HG03139 (cell line): ENCODE measurements at regions not wholly inside any gene's neighbourhood (a gene's known extent, or its start where the extent isn't known, plus 50 kb on each side); places are given as distances from the start of the nearest gene placed in this dataset.
"Not testable (repeated sequence)": the region's sequence is repeated elsewhere in the genome, so short reads cannot be mapped to it uniquely, and the experiment has no call there.

Experiments
- ATAC-seq: cut with Tn5 transposase; IDR thresholded peaks from one replicate; pipeline ENCODE4 v1.9.1; 2021; ENCODE audit not compliant: unreplicated experiment

DNA sequence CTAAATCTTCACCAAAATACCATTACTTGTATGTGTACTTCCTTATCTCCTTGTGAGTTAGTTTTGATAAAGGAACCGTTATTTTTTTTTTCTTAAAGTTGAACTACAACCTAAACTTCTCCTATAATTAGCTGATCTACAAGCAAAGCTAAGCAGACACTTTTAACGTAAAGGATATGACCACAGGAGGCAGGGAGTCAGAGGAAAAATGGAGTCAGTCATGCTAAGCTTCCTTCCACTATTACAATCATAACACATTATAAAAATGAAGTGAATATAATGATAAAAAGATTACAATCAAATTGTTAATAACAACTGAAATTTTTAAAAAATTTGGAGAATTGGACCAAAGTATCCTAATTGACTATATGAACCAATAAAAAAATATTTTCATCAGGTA lies 892.6 kb downstream of the KCNT2 start:
- no peak for ATAC-seq

DNA sequence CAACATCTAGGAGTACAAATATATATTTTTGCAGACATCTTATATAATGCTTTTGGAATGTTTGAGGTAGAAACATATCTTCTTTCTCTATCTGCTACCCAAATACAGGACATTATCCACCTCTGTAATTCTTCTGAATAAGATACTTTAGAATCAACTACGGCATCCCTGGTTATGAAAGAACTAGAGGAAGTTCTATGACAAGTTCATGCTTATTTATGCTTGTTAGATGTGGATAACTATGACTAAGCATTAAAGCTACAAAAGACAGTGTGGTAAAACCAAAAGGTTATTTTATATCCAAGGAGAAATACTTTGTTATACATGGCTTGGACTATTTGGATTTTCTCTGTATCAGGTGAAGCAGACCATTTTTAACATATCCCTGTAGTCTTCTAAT lies 894.0 kb downstream of the KCNT2 start:
- no peak for ATAC-seq

DNA sequence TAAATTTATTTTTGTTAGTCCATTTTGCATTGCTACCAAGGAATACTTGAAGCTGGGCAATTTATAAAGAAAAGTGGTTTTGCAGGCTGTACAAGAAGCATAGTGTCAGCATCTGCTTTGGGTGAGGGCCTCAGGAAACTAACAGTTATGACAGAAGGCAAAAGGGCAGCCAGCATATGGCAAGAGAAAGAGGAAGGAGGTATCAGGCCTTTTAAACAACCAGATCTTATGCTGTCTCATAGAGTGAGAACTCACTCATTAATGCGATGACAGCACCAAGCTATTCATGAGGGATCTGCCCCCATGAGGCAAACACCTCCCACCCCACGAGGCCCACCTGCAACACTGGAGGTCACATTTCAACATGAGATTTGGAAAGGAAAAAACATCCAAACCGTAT lies 898.4 kb downstream of the KCNT2 start:
- no peak for ATAC-seq

DNA sequence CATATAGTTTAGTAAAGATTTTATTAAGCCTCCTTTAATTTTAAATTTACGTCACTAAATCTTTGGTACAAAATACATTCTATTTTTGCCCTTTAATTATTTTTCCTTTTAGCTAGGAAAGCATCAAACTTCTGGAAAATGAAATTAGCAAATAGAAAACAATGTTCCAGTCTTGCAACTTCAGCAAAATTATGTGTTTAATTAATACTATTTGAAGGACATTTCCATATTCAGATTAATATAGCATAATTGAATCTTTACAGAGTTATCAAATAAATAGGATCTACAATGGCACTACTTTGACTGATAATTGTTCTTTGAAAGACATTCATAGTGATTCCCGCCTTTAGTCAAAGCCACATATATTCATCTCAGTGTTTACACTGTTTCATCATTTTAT lies 904.2 kb downstream of the KCNT2 start:
- ATAC-seq, result no peak

DNA sequence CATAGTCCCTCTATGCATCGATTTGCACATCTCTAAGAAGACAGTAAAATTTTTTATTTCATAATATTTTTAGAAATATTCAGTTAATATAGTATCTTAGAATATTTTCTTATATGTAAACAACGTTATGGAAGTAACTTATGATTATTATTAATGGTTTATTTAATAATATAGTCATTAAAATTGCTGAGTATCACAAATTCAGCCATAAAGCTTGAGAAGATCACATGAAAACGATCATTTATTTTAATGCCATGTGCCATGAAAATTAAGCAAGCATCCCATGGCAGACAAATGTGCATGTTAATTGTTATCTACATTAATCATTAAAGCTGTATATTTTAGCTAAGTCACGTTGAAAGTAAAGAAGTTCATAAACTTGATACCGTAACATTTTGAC lies 907.1 kb downstream of the KCNT2 start:
- ATAC-seq, result no peak

DNA sequence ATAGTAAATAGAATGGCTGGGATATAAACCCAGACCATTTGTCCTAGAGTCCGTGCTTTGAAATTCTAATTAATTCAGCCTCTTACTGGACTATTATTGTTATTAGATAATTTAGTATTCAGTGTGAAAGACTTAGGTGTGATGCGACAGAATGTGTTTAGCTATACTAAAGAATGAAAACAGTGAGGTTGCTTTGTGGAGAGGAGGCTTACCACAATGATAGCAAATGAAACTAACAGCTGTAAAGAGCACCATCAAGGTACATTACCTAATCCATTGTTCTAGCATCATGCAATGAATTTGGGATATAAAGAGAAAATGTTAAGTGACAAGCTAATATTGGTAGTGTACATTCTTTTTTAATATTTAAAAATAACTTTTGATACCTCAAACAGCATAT lies 911.1 kb downstream of the KCNT2 start:
- ATAC-seq, result peak; percentile 90

DNA sequence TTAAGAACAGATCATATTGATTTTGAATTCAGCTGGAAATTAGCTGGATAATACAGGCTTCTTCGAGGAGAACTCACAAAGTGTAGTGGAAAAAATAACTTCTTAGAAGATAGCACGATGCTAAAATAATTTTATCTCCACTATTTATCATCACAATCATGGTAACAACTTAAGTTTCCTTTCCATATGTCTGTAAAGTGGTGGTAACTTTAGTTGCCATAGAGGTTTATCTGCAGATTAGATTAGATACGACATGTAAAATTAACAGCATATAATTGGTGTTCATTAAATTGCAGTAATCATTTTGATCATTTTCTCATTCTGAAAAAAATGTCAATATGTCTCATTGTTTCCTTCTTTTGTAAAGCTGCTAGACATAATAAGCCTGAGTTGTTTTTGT lies 921.5 kb downstream of the KCNT2 start:
- ATAC-seq, result no peak

DNA sequence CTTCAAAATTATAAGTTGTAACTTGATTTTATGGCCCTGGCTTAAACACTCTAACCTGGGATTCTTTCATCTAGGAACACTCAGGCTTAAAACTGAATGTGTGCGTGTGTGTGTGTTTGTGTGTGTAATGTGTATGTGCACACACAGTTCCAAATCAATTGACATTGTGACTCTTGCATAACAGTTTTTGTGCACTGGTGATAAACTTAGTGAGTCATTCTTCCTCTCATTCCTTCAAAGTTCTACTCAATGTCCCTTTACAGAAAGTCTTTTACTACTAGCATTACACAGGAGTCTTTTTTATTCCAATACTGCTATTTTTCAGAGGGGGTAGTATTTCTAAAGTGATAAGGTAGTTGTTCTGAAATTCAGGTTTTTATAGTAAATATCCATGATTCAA lies 943.6 kb downstream of the KCNT2 start:
- ATAC-seq, result no peak

DNA sequence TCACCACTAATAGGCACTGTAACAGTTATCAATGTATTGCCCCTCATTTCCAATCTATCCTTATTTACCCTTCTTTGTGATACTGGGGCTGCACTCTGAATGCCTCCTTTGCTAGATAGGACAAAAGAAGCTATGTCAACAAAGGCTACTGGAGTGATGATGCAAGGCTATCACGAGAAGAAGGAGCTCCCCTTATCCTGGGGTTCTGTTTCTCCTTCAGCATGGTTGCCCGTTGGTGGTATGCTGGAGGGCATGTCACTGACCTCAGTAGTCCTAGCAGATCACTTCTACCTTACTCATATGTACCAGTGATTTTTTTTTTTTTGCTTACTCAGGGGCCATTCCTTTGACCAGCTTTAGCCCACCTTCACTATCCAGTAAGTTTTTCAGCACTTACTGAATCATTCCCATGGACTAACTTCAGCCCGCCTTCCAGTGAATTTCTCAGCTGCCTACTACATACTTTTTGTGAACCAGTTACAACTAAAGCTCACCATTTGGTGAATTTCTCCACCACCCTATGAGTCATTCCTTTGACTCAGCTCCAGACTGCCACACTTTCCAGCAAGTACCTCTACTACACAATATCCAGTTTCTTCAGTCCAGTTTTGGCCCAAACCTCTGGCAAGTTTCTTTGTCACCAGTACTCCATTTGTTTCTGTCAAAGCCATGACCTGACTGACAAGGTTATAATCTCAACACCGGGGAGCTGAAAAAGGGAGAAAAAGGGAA lies 944.5 kb downstream of the KCNT2 start:
- ATAC-seq, result no peak

DNA sequence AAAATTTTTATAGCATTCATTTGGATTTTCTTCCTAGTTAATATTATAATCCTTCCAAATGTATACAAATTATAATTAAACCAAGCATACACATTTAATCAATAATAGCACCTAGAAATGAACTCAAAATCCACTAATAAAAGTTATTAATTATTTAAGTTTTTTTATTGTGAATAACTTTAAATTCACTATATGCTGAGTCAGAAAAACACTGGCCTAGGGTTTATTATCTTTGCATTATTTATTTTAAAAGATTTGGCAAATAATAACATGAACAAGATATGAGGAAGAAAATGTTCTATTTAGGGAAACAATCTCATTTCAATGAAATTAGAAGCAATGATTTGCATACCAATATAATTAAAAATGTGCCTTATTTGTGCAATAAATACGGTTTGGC lies 951.5 kb downstream of the KCNT2 start:
- no peak for ATAC-seq

DNA sequence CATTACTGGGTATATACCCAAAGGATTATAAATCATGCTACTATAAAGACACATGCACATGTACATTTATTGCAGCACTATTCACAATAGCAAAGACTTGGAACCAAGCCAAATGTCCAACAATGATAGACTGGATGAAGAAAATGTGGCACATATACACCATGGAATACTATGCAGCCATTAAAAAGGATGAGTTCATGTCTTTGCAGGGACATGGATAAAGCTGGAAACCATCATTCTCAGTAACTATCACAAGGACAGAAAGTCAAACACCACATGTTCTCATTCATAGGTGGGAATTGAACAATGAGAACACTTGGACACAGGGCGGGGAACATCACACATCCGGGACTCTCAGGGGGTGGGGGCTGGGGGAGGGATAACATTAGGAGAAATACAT lies 959.4 kb downstream of the KCNT2 start:
- not testable (repeated sequence) for ATAC-seq

DNA sequence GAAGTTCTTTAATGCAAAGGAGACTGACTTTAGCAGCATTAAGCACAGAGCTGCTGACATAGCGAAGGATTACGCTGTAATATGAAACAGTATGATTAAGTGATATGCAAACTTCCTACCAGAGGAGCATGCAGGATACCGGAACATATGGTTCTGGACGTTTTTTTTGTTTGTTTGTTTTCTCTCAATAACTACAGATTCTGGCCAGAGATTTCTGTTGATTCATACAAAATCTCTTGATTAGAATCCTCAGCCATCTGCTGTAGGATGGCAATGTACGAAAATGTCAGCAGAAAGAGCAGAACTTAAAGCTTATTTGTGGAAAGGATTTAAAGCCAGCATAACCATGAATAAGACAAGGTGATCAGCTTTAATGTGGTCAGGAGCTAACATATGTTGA lies 970.7 kb downstream of the KCNT2 start:
- no peak for ATAC-seq

DNA sequence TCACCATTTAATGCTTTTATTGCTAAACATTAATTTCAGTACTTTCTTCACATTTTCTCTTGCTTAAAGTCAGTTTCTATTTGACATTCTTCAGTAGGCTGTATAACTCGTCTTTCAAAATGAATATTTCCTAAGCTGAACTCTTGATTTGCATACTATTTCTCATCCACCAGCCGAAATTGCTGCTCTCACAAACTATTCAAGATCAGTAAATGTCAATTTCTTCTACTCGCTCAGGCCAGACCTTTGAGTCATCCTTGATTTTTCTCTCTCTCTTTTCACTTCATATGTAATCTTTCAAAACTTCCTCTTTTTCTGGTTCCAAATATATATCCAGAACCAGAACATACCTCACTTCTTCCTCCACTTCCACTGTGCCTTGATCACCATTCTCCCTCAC lies 990.0 kb downstream of the KCNT2 start:
- ATAC-seq, result no peak

DNA sequence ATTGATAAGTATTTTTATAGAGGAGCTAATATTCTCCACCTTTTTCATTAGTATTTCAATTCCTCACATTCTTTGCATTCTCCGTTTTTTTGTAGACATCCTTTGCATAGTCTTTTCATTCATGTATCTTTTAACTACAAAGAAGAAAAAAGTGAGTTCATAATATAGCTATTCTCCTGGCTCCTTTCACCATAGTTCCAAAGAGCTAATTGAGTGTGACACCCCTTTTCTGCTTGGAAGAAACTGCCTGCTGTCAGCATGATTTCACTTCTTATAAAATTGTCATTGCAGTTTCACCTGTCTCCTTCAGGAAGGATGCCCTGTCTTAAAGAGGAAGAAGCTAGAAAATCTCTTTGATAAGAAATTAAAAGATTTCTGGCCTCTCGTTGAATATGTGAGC lies 991.1 kb downstream of the KCNT2 start:
- ATAC-seq, result no peak

DNA sequence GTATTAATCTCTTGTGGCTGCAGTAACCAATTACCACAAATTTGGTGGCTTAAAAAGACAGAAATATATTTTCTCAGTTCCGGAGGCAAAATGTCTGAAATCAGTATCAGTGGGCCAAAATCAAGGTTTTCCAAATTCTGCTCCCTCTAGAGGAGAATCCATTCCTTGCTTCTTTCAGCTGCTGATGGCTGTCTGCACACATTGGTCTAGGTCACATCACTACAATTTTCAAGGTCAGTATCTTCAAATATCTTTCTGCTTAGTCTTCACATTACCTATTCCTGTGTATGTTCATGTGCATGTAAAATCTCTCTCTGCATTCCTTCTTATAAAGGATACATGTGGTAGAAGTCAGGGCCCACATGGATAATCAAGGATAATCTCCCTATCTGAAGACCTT lies 999.4 kb downstream of the KCNT2 start:
- no peak for ATAC-seq

DNA sequence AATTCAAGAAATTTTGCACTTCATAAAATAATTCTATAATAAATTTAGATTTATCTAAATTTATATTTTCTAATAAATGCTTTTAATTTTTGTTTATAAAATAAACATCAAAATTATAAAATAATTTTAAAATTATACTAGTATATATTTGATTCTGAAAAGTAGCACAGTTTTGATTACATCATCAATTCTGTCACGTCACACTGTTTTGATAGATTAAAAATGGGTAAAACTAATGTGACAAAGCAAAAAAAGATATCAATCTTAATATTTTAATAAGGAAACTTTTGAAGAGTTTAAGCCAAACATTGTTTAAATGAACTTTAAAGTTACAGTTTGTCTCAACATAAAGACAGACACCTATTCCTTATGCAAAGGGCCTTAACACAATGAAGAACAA lies 1001.8 kb downstream of the KCNT2 start:
- no peak for ATAC-seq

DNA sequence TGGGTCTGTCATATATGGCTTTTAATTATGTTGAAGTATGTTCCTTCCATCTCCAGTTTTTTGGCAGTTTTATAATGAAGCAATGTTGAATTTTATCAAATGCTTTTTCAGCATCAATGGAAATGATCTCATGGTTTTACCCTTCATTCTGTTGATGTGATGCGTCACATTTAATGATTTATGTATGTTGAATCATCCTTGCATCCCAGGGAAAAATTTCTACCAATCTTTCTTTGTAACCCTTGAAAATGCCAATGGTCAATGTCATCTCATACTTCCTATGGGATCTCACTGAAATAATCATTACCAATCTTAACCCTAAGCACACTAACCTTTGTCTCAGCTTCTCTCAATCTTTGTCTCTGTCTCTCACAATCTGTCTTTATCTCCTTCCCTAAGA lies 1004.0 kb downstream of the KCNT2 start:
- no peak for ATAC-seq

DNA sequence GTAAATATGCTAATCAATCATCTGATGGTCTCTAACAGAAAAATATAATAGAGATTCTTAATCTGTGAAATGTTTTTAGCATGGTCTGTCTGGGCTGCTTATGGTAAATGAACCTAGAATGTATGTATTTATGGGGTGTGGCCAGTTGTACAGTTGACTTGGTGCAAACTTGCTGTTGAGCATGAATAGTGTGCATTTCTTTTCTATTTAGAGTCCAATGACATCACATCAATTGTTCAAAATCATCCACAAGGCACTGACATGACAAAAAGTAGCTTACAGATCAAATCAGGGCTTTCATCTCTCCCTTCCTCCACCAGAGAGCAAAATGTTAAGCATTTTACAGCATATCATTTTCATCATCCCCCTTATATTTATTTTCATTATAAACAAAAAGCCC lies 1010.3 kb downstream of the KCNT2 start:
- ATAC-seq, result no peak

DNA sequence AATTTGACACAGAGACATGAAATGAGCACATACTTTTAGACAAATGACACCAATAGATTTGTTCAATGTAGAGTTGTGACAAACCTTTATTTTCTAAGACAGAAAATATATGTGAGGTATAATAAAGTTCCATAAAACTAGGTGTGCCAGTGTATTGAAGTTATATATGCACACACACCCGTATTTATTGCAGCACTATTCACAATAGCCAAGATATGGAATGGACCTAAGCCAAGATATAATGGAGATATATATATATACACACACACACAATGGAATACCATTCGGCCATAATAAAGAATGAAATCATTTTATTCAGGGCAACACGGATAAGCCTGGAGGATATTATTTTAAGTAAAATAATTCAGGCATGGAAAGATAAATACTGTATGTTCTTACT lies 1013.5 kb downstream of the KCNT2 start:
- ATAC-seq, result no peak

DNA sequence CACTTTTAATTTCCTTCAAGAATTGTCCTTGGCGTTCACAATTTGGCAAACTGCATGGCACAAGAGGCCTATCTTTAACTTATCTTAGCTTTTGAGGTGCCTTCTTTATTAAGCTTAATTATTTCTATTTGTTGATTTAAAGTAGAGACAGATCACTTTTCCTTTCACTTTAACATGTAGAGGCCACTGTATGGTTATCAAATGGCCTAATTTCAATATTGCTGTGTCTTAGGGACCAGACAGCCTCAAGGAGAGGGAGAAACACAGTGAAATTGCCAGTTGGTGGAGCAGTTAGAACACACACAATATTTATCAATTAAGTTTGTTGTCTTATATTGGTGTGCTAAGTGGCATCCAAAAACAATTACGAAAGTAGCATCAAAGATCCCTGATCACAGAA lies 1013.9 kb downstream of the KCNT2 start:
- no peak for ATAC-seq

DNA sequence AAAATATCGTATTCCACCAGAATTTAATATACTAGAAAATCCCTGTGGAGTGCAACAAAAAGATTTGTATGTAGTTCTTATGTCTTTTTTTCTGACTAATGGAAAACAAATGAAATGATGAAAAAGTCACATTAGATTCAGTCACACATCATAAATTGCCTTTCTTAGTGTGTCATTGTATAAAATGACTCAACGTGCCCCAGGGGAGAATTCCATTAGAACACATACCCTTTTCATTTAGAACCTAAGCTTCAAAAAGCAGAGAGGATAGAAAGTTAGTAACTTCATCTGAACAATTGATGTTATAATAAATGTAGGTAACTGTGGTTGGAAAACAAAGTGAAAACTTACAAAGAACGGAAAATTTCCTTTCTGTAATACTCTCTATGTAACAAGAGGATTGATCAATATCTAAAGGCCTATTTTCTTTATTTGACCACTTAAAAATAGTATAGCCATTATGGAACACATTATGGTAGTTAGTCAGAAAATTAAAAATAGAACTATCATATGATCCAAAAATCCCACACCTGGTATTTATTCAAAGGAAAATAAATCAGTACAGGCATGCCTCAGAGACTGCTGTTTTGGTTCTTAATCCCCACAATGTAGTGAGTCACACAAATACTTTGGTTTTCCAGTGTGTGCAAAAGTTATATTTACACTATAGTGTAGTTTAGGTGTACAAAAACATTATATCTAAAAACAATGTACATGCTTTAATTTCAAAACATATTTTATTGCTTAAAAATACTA lies 1016.1 kb downstream of the KCNT2 start:
- ATAC-seq, result no peak

DNA sequence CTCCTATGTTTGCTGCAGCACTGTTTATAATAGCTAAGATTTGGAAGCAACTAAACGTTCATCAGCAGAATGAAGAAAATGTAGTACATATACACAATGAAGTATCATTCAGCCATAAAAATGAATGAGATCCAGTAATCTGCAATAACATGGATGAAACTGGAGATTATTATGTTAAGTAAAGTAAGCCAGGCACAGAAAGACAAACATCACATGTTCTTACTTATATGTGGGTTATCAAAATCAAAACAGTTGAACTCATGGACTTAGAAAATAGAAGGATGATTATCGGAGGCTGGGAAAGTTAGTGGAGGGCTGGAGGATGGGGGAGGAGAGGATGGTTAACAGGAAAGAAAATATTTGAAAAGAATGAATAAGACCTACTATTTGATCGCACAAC lies 1017.6 kb downstream of the KCNT2 start:
- no peak for ATAC-seq
